ENCODE measurements at regions not wholly inside any gene's neighbourhood (a gene's known extent, or its start where the extent isn't known, plus 50 kb on each side); places are given as distances from the start of the nearest gene placed in this dataset.

GRCh38 chr5:25301836-25302235 lies 657.1 kb upstream of the CDH10 start:
- TF ChIP-seq ZFP3 (CRISPR knock-in tag; IDR thresholded peaks at IDR 0.05) = no peak
- TF ChIP-seq, protein P1, sequence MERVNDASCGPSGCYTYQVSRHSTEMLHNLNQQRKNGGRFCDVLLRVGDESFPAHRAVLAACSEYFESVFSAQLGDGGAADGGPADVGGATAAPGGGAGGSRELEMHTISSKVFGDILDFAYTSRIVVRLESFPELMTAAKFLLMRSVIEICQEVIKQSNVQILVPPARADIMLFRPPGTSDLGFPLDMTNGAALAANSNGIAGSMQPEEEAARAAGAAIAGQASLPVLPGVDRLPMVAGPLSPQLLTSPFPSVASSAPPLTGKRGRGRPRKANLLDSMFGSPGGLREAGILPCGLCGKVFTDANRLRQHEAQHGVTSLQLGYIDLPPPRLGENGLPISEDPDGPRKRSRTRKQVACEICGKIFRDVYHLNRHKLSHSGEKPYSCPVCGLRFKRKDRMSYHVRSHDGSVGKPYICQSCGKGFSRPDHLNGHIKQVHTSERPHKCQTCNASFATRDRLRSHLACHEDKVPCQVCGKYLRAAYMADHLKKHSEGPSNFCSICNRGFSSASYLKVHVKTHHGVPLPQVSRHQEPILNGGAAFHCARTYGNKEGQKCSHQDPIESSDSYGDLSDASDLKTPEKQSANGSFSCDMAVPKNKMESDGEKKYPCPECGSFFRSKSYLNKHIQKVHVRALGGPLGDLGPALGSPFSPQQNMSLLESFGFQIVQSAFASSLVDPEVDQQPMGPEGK (CRISPR knock-in tag; IDR thresholded peaks at IDR 0.05; ENCODE audit: borderline replicate concordance) = no peak

All from SK-N-SH treated with all-trans-retinoic acid at 6 μM for 48 hours (cell line).